CD4-positive, alpha-beta T cell treated with Interleukin-6 at 100 ng/mL for 8 hours (primary cell): ENCODE measurements at regions not wholly inside any gene's neighbourhood (a gene's known extent, or its start where the extent isn't known, plus 50 kb on each side); places are given as distances from the start of the nearest gene placed in this dataset.

Source experiments
- DNase-seq: peaks from one replicate; pipeline ENCODE4 v3.0.0-alpha.2; 2020; ENCODE audit warnings: mixed read lengths, low spot score

- no peak for DNase-seq
These were observed 135.7 kb downstream of the LRRC70 start for GRCh38 chr5:62714296-62714695.

- DNase-seq, result no peak
These were observed 130.1 kb downstream of the LRRC70 start for GRCh38 chr5:62708481-62709325.

GRCh38 chr5:62707563-62707962 is 128.9 kb downstream of the LRRC70 start:
- no peak for DNase-seq

GRCh38 chr5:62707131-62707530 is 128.5 kb downstream of the LRRC70 start:
- DNase-seq, result no peak

GRCh38 chr5:62705022-62705421 is 126.4 kb downstream of the LRRC70 start:
- DNase-seq, result no peak

- no peak for DNase-seq
These were observed 123.5 kb downstream of the LRRC70 start for GRCh38 chr5:62702126-62702525.

- DNase-seq, result no peak
These were observed 122.4 kb downstream of the LRRC70 start for GRCh38 chr5:62701036-62701435.

GRCh38 chr5:62698756-62699155 is 120.1 kb downstream of the LRRC70 start:
- DNase-seq, result no peak

- no peak for DNase-seq
These were observed 116.7 kb downstream of the LRRC70 start for GRCh38 chr5:62695274-62695673.

- DNase-seq, result no peak
These were observed 114.5 kb downstream of the LRRC70 start for GRCh38 chr5:62692946-62693713.

GRCh38 chr5:62691946-62692345 is 113.3 kb downstream of the LRRC70 start:
- no peak for DNase-seq

GRCh38 chr5:62690421-62690820 is 111.8 kb downstream of the LRRC70 start:
- DNase-seq, result no peak

GRCh38 chr5:62689599-62690368 is 111.2 kb downstream of the LRRC70 start:
- DNase-seq, result no peak

- no peak for DNase-seq
These were observed 108.1 kb downstream of the LRRC70 start for GRCh38 chr5:62686692-62687091.

- no peak for DNase-seq
These were observed 106.6 kb downstream of the LRRC70 start for GRCh38 chr5:62685221-62685620.

GRCh38 chr5:62684310-62684709 is 105.7 kb downstream of the LRRC70 start:
- DNase-seq, result no peak

- no peak for DNase-seq
These were observed 103.4 kb downstream of the LRRC70 start for GRCh38 chr5:62682059-62682458.

- no peak for DNase-seq
These were observed 102.7 kb downstream of the LRRC70 start for GRCh38 chr5:62681117-62681850.

GRCh38 chr5:62680121-62680520 is 101.5 kb downstream of the LRRC70 start:
- no peak for DNase-seq
